ENCODE measurements at regions not wholly inside any gene's neighbourhood (a gene's known extent, or its start where the extent isn't known, plus 50 kb on each side); places are given as distances from the start of the nearest gene placed in this dataset.

DNA sequence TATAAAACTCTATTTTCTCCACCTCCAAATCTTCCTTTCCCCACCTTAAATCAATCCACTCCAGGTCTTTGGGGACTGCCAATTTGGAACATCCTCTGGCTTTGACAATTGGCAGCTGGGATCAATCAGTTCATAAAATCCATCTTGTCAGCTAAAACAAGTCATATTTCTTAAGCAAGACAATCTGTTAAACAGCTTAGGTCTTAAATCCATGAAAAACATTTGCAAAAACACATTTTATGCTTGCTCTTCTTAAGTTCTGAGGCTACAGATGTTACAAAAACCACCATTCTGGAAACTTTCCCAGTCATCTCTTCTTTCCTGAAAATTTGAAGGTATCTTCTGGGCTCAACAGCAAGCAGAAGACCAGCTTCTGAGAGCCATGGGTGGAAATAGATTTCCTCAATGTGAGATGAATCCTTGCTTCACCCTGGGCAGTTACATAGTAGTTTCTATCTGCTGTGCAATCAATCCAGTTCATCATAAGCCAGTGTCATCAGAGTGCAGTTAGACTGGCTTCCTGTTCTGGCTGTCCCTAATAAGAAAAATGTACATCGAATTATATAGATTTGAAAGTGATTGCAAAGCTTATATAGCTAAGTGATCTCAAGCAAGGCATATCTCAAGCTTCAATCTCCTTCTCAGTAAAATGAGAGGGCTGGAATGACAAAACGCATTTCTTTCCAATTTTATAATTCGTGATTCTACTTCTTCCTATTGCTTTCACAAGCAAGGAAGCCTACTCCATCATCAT lies 402.7 kb upstream of the INTU start:
- intact Hi-C loops (cut with DNase I; ENCODE audit: low total_unique reads) = no loop called here
- no peak for DNase-seq (ENCODE audit: low spot score in 2 of 2)
- WGBS, 2 donors = 56 to 61% methylated on average over 3 of the region's 3 CpGs
- no peak overlapping the region for H3K4me3 ChIP-seq (ENCODE audit: low read depth, poor library complexity, severe bottlenecking)
- TF ChIP-seq CTCF (IDR thresholded peaks at IDR 0.05) (no peak), POLR2A (IDR thresholded peaks at IDR 0.05) (no peak)

DNA sequence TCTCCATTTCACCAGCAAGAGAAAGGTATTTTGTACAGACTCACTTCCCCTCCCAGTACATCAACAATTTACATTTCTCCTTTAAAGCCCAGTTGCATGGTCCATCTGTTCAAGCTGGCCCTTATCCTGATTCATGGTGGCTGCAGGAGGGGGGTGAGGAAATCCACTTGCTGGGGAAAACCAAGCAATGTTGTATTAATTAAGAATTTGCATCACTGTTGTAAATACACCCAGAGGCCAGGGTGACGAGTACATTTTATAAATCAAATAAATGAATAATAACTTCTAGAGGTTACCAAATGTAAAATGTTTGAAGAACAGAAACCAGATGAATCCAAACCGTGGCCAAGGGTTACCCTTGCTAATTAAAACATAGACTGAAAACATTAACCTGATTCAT lies 395.9 kb upstream of the INTU start:
- WGBS, 2 donors = 47 to 50% methylated on average over 2 of the region's 2 CpGs
- intact Hi-C loops (cut with DNase I; ENCODE audit: low total_unique reads) = no loop called here
- TF ChIP-seq POLR2A (IDR thresholded peaks at IDR 0.05) = no peak
- TF ChIP-seq CTCF (IDR thresholded peaks at IDR 0.05) = no peak
- peak in 1 of 2 donors; percentile 20 for DNase-seq (ENCODE audit: low spot score in 2 of 2)
- H3K4me3 ChIP-seq (ENCODE audit: low read depth, poor library complexity, severe bottlenecking) = no peak overlapping the region

GRCh38 chr4:127237581-127237980 lies 395.2 kb upstream of the INTU start:
- no peak for DNase-seq (ENCODE audit: low spot score in 2 of 2)
- no peak overlapping the region for H3K4me3 ChIP-seq (ENCODE audit: low read depth, poor library complexity, severe bottlenecking)
- WGBS, 2 donors = 63 to 73% methylated on average over 1 of the region's 1 CpG
- intact Hi-C loops (cut with DNase I; ENCODE audit: low total_unique reads) = no loop called here
- TF ChIP-seq POLR2A (IDR thresholded peaks at IDR 0.05) = no peak
- TF ChIP-seq CTCF (IDR thresholded peaks at IDR 0.05) = no peak

- DNase-seq (ENCODE audit: low spot score in 2 of 2) = no peak
- intact Hi-C loops (cut with DNase I; ENCODE audit: low total_unique reads) = no loop called here
- TF ChIP-seq POLR2A (IDR thresholded peaks at IDR 0.05) = no peak
- TF ChIP-seq CTCF (IDR thresholded peaks at IDR 0.05) = no peak
- WGBS, 2 donors = 49 to 54% methylated on average over 5 of the region's 5 CpGs
- no peak overlapping the region for H3K4me3 ChIP-seq (ENCODE audit: low read depth, poor library complexity, severe bottlenecking)
Observed at GRCh38 chr4:127238956-127239475, 393.7 kb upstream of the INTU start.

DNA sequence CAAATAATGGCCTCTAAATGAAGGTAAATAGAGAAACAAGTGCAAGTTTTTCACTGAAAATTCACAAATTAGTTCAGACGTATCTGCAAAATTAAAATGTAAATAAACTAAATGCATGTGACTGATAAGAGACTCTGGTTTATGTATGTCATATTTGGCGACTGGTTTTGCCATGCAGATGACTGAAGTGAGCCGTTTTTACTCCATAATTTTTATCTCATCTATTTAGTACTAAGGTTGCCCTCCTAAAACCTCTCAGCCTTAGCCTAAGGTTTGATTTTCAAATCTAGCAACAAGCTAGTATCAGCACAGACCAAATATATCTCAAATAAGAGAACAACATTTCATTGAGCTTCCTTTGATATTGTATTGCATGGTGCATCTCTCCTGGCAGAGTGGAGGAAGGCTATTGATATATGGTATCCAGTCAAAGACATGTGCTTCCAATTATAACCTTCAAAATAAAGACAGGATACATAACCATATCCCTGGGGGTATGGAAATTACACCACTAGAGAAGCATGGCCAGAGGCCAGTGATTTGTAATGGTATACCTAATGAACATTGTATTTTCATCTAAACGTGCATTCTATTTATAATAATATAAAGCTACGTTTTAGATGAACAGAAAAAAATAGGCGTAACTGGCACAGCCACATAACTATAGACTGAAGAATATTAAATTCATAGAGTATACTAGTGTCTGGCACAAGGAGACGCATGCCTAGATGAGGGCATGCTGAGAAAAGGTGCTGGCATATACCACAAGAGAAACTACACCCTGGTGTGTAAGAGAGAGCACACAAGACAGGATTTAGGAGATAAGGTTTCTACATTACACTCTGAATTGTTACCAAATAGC lies 392.6 kb upstream of the INTU start:
- DNase-seq (ENCODE audit: low spot score in 2 of 2) = no peak
- H3K4me3 ChIP-seq (ENCODE audit: low read depth, poor library complexity, severe bottlenecking) = no peak overlapping the region
- WGBS, 2 donors = 72 to 78% methylated on average over 7 of the region's 7 CpGs
- no peak for TF ChIP-seq POLR2A (IDR thresholded peaks at IDR 0.05)
- TF ChIP-seq CTCF (IDR thresholded peaks at IDR 0.05) = no peak
- intact Hi-C loops (cut with DNase I; ENCODE audit: low total_unique reads) = no loop called here

Measured in lower leg skin (tissue), 4 donors.